ENCODE measurements at regions not wholly inside any gene's neighbourhood (a gene's known extent, or its start where the extent isn't known, plus 50 kb on each side); places are given as distances from the start of the nearest gene placed in this dataset.

DNA sequence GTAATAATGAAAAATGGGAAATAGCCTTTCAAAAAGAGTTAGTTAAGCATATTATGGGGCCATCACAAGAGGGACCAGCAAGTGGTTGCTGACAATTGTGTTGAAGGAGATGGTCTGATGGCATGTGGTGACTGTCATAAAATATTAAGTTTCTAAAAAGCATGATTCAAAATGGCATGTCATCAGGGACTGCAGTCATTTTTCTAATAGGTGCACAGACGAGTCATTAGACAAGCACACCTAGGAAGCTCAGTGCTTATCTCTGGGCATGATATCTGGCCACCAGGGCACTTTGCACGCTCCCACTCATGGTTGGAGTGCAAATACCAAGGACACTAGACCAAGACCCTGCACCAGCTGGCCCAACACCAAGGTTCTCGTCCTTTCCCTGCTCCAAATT is 226.5 kb downstream of the ANKRD60 start:
- BruUV-seq (replicated peaks) = no TSS peak
- intact Hi-C loops (cut with micrococcal nuclease) = no loop called here
- Histone ChIP-seq H3K27ac (ENCODE audit: low read depth, low read length) (no peak overlapping the region), H3K9ac (ENCODE audit: low read length) (no peak overlapping the region), H3K27me3 (ENCODE audit: insufficient read depth, low read length) (0 out of 2 replicates have a peak, but pooled peaks cover 6% of the 10 kb centered on the region), H3K9me2 (ENCODE audit: insufficient read depth) (no peaks in the 10 kb centered on the region), H3K4me3 (replicated peaks in 1 of 2; ENCODE audit: low read depth in 1 of 2, low read length in 2 of 2) (no peak overlapping the region), H3K4me1 (ENCODE audit: control insufficient read depth in 1 of 2, insufficient read depth in 2 of 2, low read length in 2 of 2) (no peaks in the 10 kb centered on the region), H3K9me3 (ENCODE audit: control insufficient read depth in 1 of 2, insufficient read depth in 1 of 2, low read depth in 1 of 2, low read length in 2 of 2) (no peaks in the 10 kb centered on the region), H2AFZ (ENCODE audit: low read depth, low read length, poor library complexity, severe bottlenecking) (no peak overlapping the region), H3K4me2 (ENCODE audit: low read length) (no peak overlapping the region), H3K79me2 (ENCODE audit: insufficient read depth, low read length) (no peaks in the 10 kb centered on the region), H4K20me1 (ENCODE audit: insufficient read depth) (no peaks in the 10 kb centered on the region), H3K36me3 (ENCODE audit: control insufficient read depth in 1 of 2, insufficient read depth in 2 of 2, low read length in 2 of 2) (no peaks in the 10 kb centered on the region)
- ChIA-PET POLR2A (no interaction called here), CTCF (no interaction called here), RAD21 (ENCODE audit: low non-redundant PET in 1 of 2, low total read pairs in 2 of 2, uncharacterized antibody in 2 of 2, unreplicated experiment in 2 of 2) (no interaction called here)
- no peak for TF ChIP-seq SIN3A (IDR thresholded peaks at IDR 0.05; ENCODE audit: low read depth)
- TF ChIP-seq, protein P1, sequence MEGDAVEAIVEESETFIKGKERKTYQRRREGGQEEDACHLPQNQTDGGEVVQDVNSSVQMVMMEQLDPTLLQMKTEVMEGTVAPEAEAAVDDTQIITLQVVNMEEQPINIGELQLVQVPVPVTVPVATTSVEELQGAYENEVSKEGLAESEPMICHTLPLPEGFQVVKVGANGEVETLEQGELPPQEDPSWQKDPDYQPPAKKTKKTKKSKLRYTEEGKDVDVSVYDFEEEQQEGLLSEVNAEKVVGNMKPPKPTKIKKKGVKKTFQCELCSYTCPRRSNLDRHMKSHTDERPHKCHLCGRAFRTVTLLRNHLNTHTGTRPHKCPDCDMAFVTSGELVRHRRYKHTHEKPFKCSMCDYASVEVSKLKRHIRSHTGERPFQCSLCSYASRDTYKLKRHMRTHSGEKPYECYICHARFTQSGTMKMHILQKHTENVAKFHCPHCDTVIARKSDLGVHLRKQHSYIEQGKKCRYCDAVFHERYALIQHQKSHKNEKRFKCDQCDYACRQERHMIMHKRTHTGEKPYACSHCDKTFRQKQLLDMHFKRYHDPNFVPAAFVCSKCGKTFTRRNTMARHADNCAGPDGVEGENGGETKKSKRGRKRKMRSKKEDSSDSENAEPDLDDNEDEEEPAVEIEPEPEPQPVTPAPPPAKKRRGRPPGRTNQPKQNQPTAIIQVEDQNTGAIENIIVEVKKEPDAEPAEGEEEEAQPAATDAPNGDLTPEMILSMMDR (IDR thresholded peaks at IDR 0.05 in 2 of 3, conservative IDR thresholded peaks at IDR 0.05 in 1 of 3; ENCODE audit: borderline replicate concordance in 1 of 3, insufficient read depth in 1 of 3, low read depth in 2 of 3, low read length in 2 of 3) = no peak
- TF ChIP-seq, protein P2, sequence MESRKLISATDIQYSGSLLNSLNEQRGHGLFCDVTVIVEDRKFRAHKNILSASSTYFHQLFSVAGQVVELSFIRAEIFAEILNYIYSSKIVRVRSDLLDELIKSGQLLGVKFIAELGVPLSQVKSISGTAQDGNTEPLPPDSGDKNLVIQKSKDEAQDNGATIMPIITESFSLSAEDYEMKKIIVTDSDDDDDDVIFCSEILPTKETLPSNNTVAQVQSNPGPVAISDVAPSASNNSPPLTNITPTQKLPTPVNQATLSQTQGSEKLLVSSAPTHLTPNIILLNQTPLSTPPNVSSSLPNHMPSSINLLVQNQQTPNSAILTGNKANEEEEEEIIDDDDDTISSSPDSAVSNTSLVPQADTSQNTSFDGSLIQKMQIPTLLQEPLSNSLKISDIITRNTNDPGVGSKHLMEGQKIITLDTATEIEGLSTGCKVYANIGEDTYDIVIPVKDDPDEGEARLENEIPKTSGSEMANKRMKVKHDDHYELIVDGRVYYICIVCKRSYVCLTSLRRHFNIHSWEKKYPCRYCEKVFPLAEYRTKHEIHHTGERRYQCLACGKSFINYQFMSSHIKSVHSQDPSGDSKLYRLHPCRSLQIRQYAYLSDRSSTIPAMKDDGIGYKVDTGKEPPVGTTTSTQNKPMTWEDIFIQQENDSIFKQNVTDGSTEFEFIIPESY (IDR thresholded peaks at IDR 0.05; ENCODE audit: extremely low read depth, insufficient replicate concordance, low read length) = no peak
- no peak for TF ChIP-seq EGR1 (IDR thresholded peaks at IDR 0.05; ENCODE audit: low read depth)
- no peak for TF ChIP-seq TCF7L2 (IDR thresholded peaks at IDR 0.05; ENCODE audit: borderline replicate concordance, extremely low read depth, insufficient read depth, insufficient read length)
- TF ChIP-seq POLR2AphosphoS5 (IDR thresholded peaks at IDR 0.05; ENCODE audit: low read depth, low read length) = no peak
- TF ChIP-seq SRF (IDR thresholded peaks at IDR 0.05; ENCODE audit: low read depth) = no peak
- no peak for TF ChIP-seq ELF1 (IDR thresholded peaks at IDR 0.05; ENCODE audit: borderline replicate concordance, low read depth)
- TF ChIP-seq, protein P3, sequence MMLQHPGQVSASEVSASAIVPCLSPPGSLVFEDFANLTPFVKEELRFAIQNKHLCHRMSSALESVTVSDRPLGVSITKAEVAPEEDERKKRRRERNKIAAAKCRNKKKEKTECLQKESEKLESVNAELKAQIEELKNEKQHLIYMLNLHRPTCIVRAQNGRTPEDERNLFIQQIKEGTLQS (IDR thresholded peaks at IDR 0.05) = no peak
- no peak for TF ChIP-seq POLR2A (IDR thresholded peaks at IDR 0.05; ENCODE audit: borderline replicate concordance, extremely low read depth, insufficient read depth, insufficient read length)
- no peak for TF ChIP-seq CEBPB (IDR thresholded peaks at IDR 0.05; ENCODE audit: low read depth)
- TF ChIP-seq EZH2 (IDR thresholded peaks at IDR 0.05) = no peak
- TF ChIP-seq, protein P4, sequence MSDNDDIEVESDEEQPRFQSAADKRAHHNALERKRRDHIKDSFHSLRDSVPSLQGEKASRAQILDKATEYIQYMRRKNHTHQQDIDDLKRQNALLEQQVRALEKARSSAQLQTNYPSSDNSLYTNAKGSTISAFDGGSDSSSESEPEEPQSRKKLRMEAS (IDR thresholded peaks at IDR 0.05) = no peak
- TF ChIP-seq YY1 (IDR thresholded peaks at IDR 0.05; ENCODE audit: extremely low read depth, insufficient replicate concordance, low read depth, low read length) = no peak
- TF ChIP-seq ZNF274 (IDR thresholded peaks at IDR 0.05; ENCODE audit: low read depth, low read length) = no peak
- no peak for TF ChIP-seq FOSL1 (IDR thresholded peaks at IDR 0.05; ENCODE audit: low read depth)
- no peak for TF ChIP-seq SP1 (IDR thresholded peaks at IDR 0.05; ENCODE audit: low read depth)
- ATAC-seq (no peak), DNase-seq (ENCODE audit: low read depth, low spot score) (no peak)

Measured in HCT116 (cell line).